HG03108 (cell line): ENCODE measurements at regions not wholly inside any gene's neighbourhood (a gene's known extent, or its start where the extent isn't known, plus 50 kb on each side); places are given as distances from the start of the nearest gene placed in this dataset.

Experiments
- ATAC-seq: cut with Tn5 transposase; IDR thresholded peaks from one replicate; pipeline ENCODE4 v1.9.1; 2021; ENCODE audit warnings: moderate library complexity; ENCODE audit not compliant: unreplicated experiment

DNA sequence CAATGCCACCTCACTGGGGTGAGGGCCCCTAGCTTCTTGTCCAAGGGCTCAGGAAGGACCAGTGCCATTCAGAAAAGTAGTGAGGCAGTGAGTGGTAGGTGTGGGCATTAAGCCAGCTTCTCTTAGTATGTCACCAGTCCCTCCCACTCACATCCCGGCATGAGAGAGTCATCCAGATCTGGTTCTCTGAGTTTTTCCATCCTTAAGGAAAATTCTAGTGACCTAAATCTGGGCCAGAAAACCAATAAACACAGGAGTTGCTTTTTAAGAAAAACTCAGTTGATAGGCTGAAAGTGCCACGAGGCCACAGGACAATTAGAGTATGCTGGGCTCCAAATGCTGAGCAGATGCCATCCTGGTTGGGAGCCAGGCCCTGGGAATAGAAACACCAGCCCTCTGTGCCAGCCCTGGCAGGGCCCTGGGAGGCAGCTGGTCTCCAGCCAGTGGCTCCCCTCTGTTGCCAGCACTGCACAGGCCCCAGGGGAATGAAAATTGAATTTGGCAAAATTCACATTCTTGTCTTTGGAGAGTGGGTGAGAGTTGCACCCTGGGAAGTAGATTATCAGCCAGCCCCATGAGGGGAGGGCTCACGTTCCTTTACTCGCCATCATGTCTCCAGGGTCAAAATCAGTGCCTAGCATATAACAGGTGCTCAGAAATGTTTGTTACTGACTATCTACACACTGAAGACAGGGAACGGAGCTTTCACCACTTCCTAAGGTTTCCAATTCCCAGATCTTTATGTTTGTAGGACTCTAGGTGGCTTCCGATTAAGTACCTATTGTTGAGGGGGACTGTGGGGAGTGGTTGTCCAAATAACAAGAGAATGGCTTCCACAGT lies 52.8 kb downstream of the FAM43A start:
- no peak for ATAC-seq

DNA sequence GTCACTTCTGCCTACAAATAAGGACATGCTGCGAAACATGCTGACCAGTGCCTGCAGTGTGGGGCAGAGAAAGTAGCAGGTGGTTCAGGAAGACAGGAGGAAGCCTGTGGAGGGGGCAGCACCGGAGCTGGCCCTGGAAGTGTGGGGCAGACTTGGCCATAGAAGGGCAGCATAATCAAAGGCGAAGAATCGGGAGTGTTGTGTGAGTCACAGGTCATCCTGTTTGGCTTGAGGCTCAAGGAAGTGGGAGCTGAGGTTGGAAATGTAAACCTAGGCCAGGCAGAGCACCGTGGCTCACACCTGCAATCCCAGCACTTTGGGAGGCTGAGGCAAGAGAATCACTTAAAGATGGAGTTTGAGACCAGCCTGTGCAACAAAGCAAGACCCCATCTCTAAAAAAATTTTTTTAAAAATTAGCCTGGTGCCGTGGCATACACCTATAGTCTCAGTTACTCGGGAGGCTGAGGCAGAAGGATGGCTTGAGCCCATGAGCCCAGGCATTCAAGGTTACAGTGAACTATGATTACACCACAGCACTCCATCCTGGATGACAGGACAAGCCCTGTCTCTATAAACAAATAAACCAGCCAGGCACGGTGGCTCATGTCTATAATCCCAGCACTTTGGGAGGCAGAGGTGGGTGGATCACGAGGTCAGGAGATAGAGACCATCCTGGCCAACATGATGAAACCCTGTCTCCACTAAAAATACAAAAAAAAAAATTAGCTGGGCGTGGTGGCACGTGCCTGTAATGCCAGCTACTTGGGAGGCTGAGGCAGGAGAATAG lies 54.0 kb downstream of the FAM43A start:
- ATAC-seq: no peak

GRCh38 chr3:194740859-194741491 lies 55.3 kb downstream of the FAM43A start:
- no peak for ATAC-seq

GRCh38 chr3:194741916-194742315 lies 56.2 kb downstream of the FAM43A start:
- no peak for ATAC-seq

GRCh38 chr3:194744826-194745225 lies 59.1 kb downstream of the FAM43A start:
- ATAC-seq: no peak

DNA sequence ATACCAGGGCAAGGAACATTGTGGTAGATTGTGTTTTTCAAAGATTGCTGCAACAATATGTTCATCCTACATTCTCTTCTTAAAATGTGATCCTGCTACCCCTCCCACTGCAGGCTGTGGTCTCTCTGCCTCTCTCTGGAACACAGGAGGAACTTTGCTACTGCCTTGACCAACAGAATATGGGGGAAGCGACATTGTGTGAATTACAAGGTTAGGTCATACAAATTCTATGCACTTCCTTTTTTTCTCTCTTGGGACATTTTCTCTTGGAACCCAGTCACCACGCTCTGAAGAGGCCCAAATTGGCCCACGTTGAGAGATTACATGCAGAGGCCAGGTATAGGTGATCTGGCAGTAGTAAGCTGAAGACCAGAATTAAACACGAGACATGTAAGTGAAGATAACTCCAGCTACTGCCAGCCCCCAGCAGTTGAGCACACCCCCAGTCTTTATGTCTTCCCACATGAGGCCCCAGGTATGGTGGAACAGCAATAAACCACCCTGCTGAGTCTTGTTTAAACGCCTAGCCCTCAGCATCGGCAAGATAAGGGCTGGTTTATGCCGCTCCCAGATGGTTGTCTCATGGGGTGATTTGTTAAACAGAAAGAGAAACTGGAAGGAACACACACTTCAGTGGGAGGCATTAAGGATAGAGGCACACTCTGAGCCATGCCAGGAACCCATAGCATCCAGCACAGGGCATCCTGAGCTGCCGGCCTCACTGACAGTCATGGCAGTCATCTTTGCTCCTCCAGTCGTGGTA lies 59.9 kb downstream of the FAM43A start:
- no peak for ATAC-seq

DNA sequence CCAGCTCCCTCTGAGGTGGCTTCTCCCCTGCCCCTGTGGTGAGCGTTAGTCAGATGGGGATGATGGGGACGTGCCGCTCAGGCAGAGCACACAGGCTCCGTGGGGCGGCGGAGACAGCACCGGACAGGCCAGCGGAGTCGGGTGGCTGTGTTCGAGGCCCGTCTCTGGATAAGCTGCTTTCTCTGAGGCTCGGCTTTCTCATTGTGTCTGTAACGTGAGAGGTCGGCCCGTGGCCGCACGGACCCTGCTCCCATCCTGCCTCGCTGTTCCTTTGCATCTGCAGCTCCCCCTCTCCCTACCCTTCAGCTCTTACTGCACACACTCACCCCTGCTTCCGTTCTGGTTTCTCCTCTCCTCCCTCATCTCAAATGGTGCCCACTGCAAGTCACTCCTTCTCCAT lies 62.5 kb downstream of the FAM43A start:
- ATAC-seq: no peak

DNA sequence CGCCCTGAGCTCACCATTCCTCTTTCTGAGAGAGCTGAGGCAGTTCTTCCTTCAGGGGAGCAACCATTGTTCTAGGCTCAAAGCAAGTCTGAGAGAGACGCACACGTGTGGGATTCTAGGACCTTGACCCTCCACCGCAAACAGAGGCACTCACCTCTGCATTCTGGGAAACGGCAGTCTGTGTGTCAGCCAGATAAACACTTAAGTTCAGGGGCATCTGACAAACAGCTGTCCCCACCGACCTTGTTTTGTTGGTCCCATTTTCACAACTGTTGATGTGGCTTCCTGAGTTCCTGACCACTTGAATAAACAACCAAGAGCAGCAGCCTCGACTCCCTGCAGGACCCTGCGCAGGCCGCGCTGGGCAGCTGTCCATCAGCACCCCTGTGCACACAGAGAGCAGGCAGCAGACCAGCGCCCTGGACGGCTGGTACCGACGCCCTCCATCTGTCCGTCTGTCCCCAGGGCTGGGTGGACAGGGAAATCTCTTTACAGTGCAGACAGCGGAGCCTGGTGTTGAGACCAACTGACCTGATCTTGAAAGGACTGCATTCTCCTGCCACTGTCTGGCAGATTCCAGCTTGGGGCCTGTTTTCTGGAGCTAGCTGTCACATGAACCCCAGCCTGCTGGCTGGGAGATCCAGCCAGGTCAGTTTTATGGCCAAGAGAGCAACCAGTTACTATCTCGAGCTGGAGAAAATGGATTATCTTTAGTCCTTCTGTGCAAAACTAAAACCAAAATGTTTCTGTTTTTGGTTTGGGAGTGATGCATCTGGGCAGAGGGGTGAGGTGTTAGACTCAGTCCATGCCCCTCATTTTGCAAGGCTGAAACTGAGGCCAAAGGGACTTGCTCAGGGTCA lies 64.2 kb downstream of the FAM43A start:
- no peak for ATAC-seq

DNA sequence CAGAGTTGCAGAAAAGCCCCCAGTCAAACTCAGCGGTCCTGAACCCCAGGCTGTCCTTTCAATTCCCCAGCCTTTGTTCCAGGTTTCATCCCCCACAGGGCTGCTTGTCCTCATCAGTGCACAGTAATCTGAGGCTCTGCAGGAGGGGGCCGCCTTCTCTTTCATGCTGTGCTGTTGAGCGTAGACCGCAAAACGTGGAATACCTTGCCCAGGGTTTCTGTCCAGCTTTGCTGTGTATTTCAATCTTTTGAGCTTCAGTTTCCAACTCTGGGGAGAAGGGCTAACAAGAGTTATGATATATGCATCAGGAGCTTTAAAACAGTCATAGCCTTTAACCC lies 64.8 kb downstream of the FAM43A start:
- no peak for ATAC-seq

GRCh38 chr3:194755671-194756459 lies 70.2 kb downstream of the FAM43A start:
- no peak for ATAC-seq

DNA sequence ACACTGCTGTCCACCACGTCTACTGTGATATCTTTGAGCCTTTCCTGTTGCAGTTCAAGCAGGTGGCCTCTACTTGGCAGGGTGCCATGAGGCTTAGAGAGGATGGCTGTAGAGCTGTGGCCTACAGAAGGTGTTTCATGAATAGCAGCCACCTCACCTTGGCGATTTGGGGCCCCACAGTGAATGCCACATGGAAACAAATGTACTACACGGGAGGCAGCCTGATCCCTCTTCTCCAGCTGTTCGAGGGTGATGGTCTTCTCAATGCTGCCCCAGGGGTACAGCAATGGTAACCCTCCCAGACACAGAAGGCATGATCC lies 70.7 kb downstream of the FAM43A start:
- ATAC-seq: no peak

DNA sequence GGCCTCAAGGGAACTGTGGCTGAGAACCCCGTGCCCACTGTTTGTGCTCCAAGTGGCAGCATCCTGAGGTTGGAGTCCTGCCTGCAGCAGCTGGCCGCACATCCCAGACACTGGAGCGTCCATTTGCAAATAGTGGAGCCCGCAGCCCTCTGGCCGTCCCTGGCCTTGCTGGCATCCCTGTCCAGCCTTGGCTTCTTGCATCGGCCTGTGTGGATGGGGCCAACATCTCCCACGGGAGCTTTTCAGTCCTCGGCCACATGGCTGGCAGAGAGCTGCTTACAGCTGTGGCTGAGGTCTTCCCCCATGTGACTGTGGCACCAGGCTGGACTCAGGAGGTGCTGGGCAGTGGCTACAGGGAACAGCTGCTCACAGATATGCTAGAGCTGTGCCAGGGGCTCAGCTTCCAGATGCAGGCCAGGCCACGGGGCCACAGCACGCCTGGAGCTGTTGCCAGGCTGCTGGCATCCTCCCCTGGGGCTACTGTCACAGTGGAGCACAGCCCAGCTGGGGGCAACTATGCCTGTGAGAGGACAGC lies 71.2 kb downstream of the FAM43A start:
- no peak for ATAC-seq

DNA sequence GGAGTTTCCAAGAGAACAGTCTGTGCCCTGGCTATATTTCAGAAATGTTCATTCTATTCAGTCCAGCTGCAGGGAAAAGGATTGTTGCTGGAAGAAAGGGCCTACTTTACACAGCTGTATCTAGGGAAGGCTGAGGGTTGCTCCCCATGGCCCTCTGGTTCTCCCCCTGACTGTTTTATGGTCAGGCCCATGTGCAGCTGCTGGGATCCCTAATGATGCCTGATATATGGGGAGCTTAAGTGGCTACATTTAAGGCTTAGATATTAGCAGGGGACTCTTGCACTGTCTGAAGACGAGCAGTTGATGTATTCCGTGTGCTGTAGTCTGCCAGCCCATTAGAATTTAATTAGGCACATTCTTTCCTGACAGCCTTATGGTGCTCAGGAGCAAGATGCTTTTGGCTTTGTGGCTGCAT lies 72.0 kb downstream of the FAM43A start:
- no peak for ATAC-seq

- no peak for ATAC-seq
These were observed 73.0 kb downstream of the FAM43A start for GRCh38 chr3:194758716-194759115.

- no peak for ATAC-seq
These were observed 74.9 kb downstream of the FAM43A start for GRCh38 chr3:194760494-194761137.

GRCh38 chr3:194761384-194761783 lies 75.7 kb downstream of the FAM43A start:
- no peak for ATAC-seq

DNA sequence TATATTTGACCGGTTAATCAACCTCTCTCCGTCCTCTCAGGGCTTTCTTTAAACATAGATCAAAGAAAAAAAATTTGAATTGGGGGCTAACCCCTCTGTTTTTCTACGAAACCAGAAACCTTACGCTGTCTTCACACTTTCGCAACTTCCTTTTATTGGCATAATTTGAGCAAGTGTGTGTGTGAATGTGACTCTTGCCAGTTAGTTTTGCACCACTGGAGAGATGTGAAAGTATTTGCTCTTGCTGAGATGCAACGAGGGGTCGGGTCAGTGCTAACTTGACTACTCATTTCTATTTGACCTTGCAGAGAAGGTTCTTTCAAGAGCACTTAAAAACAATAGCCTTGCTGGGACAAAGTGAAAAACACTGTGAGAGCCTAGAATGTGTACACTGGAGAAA lies 81.2 kb downstream of the FAM43A start:
- ATAC-seq: no peak

GRCh38 chr3:194767446-194768207 lies 81.9 kb downstream of the FAM43A start:
- no peak for ATAC-seq
